GM03348 (cell line): ENCODE measurements at regions not wholly inside any gene's neighbourhood (a gene's known extent, or its start where the extent isn't known, plus 50 kb on each side); places are given as distances from the start of the nearest gene placed in this dataset.
"Not testable (repeated sequence)": the region's sequence is repeated elsewhere in the genome, so short reads cannot be mapped to it uniquely, and the experiment has no call there.

Experiments used
- DNase-seq: peaks from one replicate; pipeline ENCODE4 v3.0.0; 2012; ENCODE audit warnings: low spot score

DNA sequence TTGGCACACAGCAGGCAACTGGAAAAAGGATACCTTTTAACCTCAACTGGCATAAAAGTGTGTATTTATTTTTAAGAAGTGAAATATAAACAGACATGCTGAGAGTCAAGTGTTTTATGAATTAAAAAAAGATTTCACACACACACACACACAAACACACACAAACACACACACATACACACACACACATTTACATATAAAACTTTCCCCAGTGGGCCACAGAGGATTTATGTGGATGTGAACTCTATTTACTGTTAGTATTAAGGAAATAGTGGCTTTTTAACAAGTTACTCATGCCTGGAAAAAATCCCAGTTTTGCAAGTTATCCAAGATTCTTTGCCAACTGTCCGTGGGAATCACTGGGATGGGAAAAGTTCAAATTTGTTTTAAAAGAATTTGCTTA is 725.9 kb upstream of the NR2F2 start:
- peak; percentile 56 for DNase-seq

DNA sequence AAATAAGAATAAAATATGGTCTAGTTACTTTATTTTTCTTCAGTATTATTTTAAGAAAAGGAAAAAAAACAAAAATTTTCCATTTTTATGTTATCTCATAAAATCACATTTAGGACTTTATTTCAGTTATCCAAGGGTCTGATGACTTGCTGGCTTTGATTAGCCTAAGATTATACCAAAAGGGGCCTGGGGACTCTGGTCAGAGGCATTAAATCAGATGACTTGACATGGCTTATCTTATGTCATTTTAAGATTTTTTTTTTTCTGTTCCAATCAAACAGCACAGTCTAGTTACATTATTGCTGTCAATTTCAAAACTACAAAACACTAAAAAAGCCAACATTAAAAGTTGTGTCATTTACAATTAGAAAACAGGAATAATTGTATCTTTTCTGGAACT is 725.4 kb upstream of the NR2F2 start:
- no peak for DNase-seq

DNA sequence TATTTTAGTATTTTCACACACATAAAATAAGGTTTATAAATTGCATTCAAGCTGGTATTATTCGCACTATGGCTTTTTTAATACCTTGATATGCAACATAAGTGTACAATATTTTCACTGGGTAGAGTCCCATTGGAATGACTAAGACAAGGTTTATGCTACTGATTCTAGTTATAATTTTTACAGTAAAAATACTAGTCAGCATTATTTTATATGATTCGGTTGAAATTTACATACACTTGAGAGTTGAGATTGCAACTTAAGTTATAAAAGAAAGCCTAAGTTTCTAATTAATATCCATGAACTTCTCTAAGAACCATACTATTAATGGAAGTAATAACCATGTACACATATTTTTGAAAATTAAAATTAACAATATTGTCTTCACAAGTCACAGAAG is 723.9 kb upstream of the NR2F2 start:
- no peak for DNase-seq

DNA sequence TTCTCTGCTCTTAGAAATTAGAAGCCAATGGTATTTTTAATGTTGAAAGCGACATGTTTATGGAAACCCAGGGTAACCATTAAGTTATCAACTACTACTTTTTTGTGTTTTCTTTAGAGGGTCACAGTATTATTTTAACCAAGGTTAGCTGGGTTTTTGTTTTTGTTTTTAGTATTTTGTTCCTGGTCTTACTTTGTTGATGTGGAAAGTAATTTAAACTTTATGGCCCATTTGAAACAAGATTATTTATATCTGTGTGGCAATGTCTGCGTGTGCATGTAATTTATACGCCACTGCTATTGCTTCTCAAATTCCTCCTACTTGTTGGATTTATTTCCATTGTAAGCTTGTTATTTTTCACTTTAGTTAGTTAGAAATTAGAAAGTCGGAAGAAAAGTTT is 722.1 kb upstream of the NR2F2 start:
- no peak for DNase-seq

DNA sequence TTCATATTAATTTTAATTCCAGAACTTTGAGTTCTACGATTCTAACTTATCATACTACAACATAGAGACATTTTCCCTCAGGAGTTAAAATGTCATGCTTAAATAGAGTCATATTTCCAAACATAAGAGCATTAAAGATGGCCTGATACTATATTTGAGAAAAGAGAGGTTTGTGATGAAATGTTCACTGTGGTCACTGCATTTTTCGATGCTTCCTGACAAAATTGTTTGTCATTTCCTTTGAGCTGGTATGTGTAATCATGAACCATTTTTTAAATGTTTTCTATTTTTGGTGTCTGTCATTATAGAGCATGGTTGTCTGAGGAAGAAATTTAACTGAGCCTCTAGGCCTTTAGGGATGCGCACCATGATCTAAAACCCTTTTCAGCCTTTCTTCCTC is 721.4 kb upstream of the NR2F2 start:
- no peak for DNase-seq

DNA sequence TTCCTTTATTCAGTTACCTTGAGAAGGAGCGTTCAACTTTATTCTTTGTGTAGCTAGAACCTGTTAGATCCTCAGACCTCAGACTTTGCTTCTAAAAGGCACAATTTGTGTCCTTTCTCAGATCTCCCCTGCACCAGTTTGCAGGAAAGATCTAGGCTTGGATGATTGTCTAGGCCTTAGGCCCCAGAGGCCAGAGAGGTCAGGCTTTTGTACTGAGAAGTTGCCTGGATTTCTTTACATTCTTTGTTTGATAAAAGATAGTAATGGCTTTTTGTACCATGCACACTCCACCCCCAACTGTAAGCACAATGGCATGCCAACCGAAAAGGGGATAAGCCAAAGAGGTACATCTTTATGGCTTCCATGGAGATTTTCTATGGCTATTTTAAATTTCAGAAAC is 719.6 kb upstream of the NR2F2 start:
- no peak for DNase-seq

DNA sequence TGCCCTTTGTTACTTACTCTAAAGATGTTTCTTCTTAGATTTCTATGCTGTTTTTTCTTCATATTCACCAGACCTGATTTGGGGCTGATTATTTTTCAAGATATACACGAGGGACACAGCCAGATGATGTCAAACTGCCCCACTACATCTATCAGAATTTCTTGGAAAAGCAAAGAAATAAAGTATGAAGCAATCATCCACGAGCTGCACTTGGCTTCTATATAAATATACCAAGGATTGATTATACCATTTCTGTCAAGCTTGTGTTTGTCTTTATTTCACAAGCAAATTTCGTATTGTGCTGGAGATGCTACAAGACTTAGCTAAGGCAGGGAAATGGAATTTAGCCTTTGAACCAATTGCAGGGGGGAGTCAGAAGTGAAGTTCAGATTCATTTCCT is 715.1 kb upstream of the NR2F2 start:
- no peak for DNase-seq

DNA sequence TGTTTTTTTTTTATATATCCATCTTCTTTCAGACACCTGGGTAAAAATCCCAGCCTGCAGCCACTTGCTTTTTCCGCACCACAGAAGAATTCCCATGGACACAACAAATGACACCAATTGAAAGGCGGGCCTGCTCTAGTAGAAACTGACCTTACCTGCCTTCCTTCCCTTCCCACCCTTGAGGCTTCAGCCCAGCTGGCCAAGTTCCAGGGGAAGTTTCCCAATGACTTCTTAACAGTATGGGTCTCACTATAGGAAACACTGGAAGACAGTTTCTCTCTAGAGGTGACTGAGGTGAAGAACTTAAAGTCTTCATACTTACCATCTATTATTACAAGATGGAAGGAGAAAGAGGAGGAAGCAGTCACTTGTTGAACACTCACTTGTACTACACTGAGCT is 714.2 kb upstream of the NR2F2 start:
- no peak for DNase-seq

DNA sequence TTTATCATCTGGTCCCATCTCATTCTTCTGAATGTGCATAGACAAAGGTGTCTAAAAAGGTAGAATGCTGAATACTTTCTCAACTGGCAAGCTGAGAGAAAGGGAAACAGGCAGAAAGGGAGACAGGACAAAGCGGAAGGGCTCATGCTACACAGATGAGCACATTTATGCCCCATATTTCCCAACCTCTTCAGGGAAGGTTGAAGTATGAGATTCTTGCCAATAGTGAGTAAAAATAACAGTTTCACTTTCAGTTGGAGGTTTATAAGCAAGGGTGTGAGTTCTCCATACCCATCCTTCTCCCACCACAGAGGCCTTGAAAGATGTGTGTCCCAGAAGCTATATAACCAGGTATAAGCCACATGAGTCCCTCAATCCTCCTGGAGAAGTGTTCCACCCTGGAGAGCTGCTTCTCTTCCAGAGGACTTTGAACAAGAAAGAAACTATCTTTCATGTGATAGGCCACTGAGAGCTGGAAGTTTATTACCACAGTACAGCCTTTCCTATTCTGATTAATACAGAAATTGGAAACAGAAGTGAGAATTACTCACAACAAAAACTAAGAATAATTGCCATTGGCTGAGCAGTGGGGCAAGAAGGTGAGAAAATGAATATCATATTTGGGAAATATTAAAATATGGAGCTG is 709.4 kb upstream of the NR2F2 start:
- peak; percentile 34 for DNase-seq

DNA sequence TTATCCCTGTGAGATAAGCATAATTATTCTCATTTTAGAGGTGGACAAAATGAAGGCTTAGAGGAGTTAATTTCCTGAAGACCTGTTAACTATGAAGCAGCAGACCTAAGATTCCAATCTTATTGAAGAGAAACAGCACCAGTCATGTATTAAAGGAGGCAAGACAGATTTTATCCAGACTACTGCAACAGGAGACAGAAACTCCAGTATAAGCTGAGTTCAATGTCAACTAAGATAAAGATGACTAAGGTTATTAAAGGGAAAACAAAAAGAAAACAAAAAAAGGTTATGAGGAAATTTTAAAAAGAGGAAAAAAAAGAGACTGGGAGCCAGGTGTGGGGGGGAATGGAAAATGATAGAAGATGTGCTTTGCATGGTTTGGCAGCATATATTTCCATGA is 707.7 kb upstream of the NR2F2 start:
- DNase-seq = no peak

DNA sequence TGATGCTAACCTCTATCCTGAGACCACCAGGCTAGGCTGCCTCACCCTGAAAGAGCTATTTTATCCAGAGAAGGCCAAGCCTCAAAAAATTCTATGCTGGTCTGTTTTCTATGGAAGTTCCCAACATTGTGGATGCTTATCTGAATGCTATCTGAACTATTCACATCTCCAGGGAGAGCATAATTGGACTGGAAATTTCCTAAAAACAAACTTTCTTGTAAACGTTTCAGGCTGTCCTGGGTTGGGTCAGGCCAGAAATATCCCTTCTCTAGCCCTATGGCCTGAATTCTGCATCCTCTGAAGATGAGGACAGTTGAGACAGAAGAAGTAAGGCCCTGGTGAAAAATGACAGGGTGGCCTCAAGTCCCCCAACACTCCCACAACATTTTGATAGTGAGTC is 706.4 kb upstream of the NR2F2 start:
- no peak for DNase-seq

DNA sequence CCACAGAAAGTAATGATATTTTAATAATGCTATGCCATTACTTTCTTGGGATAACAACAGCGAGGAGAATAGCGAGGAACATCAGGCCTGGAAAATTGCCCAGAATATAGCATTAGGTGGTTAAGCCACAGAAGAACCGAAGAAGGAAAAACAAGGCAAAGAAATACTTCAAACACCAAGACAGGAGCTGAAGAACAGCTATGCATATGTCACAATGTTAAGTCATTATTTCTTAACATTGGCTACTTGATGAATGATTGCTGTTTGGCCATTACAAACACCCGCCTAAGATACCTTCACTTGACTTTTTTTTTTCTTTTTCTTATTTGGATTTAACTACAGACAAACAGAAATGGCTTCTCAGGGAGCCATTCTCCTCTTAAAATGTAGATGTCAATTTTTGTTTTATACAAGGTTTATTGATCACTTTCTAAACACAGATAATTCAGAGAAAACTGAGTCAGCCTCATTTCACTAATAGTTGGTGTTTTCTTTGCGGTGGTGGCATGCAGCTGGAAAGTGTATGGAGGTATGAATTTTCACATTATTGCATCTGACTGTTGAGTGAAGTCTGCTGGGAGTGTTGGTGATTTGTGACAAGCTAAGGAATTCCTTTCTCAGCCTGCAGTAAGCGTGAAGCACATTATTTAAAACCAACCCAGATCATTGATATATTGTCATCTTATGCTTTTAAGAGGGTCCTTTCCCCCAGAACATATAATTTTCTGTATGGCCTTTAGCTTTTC is 705.7 kb upstream of the NR2F2 start:
- DNase-seq = no peak

DNA sequence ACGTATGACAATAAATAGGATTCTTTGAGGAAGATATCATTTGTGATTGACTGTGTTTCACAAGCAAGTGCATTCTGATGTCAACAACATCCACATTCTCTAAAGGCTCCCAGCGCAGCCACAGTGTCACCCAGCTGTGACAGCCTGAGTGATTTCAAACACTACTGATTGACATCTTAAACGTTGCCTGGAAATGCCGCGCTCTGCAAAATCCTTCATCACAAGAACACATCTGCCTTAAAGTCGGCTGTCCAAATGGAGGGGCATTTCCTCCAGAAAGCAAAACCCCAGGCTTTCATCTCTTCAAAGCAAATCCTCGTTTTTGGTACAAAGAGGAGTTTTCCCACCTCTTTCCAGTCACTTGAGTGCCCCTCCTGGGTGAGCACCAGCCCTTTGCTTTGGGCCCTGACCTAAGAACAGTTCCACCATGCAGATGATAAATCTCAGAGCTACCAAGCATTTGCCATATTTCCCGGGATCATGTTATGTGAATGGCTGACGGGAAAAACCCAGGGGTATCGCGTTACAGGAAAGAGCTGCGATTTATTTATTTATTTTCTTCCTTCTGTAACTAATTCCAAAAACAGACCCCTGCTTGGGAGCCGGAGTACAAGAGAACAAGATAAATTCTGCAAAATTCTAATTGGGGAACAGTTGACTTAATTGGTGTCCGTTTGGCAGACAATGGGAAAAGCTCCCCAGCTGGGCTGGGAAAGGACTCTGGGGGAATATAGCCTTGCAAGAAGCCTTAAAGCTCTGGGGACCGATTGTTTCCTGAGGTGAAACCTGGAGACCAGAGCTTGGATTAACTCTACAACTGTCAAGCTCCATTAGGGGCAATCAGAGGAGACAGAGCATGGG is 703.8 kb upstream of the NR2F2 start:
- DNase-seq = no peak

DNA sequence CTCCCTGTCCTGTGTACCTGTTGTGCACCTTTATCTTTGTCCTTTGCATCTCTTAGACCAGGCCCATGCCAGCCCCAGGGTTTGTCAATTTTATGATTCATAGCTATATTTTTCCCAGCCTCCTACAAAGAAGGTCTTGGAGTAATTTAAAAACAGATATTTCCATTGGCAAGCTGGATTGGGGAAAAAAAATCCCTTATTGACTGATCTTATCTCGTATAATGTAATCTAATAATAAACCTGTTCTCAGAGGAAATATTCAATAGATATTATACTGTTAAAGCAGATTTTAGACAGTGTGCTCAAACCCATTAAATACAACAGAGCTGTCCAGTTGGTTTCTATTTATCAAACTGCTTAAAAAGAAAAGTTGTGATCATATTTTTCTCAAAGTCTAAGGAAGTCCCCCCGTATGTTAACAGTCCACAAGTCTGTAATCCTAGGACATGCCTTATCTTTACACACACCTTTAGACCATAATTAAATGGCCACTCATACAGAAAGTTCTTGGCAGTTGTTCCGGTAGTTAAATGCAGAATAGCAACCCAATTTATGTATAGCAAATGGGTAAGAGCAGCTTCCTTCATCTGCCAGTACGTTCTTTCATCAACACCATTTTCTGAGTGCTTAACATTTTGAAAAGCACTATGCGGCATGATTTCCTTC is 700.9 kb upstream of the NR2F2 start:
- no peak for DNase-seq

DNA sequence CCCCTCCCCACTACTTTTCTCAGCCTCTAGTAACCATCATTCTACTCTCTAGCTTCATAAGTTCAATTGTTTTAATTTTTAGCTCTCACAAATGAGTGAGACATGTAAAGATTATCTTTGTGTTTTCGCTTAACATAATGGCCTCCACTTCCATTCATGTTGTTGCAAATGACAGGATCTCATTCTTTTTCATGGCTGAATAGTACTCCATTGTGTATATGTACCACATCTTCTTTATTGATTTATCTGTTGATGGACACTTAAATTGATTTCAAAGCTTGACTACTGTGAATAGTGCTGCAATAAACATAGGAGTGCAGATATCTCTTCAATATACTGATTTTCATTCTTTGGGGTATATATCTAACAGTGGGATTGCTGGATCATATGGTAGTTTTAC is 699.8 kb upstream of the NR2F2 start:
- no peak for DNase-seq

DNA sequence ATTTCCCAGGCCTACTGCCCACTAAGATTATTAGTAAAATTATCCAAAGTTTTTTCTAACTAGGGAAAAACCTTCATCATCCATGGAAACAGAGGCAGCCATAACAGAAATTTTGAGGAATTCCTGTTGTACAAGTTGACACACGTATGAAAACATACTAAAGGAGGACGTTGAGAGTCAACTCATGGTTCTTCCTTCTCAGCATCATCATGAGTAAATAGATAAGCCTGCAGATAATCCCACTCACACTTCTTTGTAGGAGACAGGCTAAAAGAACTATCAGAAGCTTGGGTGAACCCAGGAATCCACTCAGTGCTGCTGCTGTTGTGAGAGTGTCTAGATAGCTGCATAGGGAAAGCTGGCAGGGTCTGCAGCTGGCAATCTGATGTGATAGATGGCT is 694.8 kb upstream of the NR2F2 start:
- DNase-seq = no peak

DNA sequence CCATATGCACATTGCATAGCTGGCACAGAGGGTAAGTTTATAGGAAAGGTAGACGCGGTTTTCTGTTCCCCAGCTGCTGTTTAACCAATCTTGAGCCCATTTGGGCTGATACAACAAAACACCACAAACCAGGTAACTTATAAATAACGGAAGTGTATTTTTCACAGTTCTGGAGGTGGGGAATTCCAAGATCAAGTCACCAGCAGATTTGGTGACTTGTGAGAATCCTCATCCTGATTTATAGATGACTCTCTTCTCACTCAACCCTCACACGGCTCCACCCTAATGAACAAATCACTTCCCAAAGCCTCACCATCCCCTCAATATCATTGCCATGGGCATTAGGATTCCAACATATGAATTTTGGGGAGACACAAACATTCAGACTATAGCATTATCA is 694.4 kb upstream of the NR2F2 start:
- DNase-seq = no peak

DNA sequence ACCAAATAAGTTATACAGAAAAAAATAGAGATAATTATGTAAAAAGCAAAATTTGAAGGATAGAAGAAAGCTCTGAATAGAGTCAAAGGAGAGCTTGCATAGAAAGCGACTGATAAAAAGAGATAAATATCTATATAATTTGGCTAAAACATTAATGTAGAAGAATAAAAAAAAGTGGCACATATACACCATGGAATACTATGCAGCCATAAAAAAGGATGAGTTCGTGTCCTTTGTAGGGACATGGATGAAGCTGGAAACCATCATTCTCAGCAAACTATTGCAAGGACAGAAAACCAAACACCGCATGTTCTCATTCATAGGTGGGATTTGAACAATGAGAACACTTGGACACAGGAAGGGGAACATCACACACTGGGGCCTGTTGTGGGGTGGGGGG is 693.3 kb upstream of the NR2F2 start:
- DNase-seq = not testable (repeated sequence)

DNA sequence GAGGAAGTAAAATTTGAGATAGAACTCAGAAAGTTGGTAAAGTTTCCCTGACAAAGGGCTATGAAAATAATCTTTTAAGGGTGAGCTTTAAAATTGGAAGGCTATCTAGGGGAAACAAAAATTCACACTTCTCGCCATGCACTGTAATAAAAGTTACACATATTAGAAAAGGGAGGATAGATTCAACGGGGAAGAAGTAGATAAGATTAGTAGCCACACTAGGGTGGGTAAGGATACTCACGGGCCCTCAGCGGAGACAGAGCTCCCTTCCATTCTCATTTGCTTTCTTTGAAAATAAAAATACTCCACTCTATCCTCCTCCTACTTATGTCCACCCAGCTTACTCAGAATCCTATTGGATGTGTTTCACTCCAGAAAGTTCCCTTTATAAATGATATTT is 691.3 kb upstream of the NR2F2 start:
- DNase-seq = no peak

DNA sequence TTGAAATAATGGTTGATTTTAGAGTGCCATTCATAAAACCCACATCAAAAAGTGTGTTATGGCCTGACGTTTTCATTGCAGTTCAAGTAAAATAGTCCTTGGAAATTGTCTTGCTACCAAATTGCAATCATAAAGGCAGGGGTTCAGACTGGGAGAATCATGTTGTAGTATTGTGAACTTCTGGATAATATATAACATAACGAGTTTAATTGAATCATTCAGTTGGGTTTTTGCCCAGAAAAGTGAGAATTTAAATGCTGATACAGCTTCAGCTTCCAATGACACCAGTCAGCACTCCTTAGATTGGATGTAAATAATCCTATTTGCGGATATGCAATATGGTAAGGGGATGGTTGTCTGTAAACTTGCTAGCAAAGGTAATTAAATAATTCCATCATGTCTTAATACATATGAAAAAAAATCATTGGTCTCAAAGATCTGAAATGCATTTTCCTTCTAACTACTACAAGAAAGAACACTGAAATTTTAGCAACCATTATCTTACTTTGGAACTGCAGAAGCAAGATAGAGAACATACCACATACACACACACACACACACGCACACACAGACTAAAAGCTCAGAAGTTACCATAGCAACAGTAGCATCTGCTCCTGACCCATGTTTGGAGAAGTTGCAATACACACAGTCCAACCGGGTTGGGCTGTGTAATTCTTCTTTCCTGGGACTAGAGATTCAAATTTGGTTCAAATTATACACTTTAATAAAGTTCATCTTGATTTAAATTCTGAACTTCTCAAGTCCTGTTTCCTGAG is 686.2 kb upstream of the NR2F2 start:
- no peak for DNase-seq

DNA sequence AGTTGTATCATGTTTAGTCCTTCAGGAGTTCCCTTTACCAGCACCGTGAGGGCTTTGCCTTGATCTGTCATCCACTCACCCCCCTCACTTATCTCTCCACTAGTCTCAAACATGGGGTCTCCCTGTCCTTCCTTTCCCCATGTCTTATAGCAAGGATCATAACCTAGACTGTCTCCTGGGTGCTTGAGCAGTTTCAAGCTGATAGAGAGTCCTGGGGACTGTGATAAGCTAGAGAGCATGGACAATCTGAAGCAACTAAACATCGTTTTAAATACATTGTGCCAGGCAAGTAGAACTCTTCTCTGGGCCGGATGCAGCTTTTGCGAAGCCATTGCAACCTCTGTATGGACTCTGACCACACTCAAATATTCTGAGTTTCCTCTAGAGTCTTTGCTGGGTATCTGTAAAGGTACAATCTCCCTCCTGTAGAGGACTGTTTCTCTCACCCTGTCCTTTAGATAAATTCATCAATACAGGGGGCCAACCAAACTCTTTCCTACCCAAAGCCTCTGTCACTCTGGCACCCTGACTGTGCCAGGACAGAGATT is 684.6 kb upstream of the NR2F2 start:
- no peak for DNase-seq
